NCI-H2227 (cell line): ENCODE measurements at regions not wholly inside any gene's neighbourhood (a gene's known extent, or its start where the extent isn't known, plus 50 kb on each side); places are given as distances from the start of the nearest gene placed in this dataset.
"Not testable (repeated sequence)": the region's sequence is repeated elsewhere in the genome, so short reads cannot be mapped to it uniquely, and the experiment has no call there.

Experiments used
- DNase-seq: peaks from one replicate; lab custom pipeline; 2025; ENCODE audit not compliant: unreplicated experiment; lab: John Stamatoyannopoulos, UW

DNA sequence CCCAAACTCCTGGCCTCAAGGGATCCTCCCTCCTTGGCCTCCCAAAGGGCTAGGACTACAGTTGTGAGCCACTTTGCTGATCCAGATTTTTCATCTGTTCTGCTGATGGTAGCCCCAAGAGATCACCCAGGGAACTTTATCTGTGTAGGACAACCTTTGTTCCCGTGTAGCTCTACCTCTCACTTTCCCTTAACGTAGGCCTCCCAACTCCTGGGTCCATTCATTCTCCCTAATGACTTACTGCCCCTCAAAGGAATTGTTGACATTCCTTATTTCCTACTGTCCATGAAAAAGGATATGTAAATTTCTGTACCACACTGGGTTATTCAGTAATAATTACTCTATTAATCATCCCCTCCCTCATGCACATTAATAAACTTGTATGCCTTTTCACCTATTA, 51.0 kb upstream of the PHF24 start:
- no peak for DNase-seq

- DNase-seq = peak; percentile 71
These were observed 58.4 kb upstream of the PHF24 start for GRCh38 chr9:34899535-34900158.

DNA sequence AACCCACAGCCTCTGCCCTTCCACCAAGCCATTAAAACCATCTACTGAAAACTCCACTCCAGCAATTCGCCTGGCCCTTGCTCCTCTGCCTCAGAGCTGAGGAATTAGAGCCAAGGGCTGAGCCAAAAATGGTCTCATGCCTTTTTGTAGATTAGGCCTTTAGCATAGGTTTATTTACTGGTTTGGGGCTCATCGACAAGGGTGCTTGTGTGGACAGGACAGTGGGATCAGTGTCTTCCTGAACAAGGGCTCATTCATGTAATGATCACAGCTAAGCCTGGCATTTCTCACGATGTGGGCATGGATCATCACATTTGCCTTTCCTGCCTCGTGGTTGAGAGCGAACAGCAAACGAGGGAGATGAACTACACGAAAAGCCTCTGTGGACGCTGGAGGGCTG, 59.2 kb upstream of the PHF24 start:
- DNase-seq = no peak

- DNase-seq = no peak
These were observed 62.0 kb upstream of the PHF24 start for GRCh38 chr9:34896112-34896511.

DNA sequence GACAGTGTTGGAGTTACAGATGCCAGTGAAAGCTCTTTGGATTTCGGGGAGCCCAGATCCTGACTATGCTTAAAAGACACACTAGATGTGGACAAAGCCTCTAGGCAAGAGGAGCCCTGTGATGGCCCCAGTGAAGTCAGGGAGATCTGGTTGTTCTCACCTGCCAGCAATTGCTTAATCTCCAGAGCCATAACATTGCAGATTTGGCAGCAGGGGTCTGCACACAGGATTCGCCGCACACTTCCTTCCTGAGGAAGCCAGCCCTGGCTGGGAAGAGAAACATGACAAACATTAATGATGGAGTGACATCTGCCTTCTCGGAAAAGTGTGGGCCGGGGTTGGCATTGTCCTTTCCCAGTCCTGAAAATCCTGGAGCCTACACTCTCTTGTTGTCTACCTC, 65.2 kb upstream of the PHF24 start:
- no peak for DNase-seq

DNA sequence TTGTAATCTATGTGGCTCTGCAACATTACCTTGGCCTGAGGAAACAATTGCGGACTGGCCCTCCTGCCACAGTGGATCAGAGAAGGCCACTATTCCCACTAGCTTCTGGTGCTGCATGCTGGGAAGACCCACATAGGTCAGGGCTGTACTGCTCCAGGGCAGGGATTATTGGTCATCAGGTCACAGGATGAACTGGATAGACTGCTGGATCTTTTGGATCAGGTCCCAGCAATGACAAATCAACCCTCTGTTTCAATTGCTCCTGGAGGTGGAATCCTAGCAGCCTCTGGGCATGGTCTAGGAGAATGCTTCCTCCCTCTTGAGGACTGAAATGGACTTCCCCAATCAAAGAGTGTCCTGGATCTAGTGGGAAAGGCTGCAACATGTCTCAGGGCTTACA, 66.7 kb upstream of the PHF24 start:
- DNase-seq = no peak

- DNase-seq = no peak
These were observed 70.2 kb upstream of the PHF24 start for GRCh38 chr9:34887841-34888240.

GRCh38 chr9:34884747-34885189, 73.3 kb upstream of the PHF24 start:
- no peak for DNase-seq

- no peak for DNase-seq
These were observed 82.0 kb upstream of the PHF24 start for GRCh38 chr9:34876096-34876495.

DNA sequence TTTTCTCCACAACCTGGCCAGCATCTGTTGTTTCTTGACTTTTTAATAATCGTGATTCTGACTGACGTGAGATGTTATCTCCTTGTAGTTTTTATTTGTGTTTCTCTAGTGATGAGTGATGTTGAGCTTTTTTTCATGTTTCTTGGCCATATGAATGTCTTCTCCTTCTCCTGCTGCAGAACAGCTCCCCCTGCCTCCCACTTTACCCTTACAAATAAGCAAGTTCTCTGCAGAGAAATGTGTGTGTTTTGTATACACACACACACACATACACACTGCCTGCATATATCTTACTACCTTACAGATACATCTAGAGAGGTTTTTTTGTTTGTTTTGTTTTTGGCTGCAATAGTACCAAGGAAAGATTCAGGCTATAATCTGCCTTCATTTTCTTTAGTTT, 88.7 kb upstream of the PHF24 start:
- no peak for DNase-seq

DNA sequence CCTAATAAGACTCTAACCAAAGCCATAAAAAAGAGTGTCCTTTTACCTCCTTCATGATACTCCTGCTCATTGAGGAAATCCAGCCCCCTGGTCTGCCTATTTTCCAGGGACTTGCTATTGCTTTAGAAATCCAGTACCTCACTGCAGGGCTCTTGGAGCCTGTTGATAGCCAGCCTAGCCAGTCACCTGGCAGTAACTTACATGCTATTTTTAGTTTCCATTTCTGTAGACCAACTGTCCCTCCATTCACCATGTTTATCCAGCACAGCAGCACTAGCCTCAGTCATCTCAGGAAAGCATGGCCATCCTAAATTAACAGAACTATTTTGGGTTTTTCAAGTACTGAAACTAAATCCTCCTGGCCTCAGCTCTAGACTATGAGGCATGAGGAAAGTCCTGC, 91.5 kb upstream of the PHF24 start:
- no peak for DNase-seq

DNA sequence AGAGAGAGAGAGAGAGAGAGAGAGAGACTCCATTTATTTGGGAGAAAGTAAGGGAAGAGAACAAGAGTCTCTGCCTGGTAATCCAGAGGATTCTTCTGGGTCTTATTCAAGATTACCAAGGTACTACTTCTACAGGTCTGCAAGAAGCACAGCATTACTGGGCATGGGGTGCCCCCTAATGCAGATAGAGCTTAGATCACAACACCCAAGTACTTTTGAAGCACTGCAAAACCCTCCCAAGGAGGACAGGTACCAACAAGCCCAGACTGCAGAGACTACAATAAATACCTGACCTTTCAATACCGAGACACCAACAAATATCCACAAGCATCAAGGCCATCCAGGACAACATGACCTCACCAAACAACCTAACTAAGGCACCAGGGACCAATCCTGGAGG, 94.7 kb upstream of the PHF24 start:
- DNase-seq = no peak

GRCh38 chr9:34862836-34863235, 95.2 kb upstream of the PHF24 start:
- no peak for DNase-seq

DNA sequence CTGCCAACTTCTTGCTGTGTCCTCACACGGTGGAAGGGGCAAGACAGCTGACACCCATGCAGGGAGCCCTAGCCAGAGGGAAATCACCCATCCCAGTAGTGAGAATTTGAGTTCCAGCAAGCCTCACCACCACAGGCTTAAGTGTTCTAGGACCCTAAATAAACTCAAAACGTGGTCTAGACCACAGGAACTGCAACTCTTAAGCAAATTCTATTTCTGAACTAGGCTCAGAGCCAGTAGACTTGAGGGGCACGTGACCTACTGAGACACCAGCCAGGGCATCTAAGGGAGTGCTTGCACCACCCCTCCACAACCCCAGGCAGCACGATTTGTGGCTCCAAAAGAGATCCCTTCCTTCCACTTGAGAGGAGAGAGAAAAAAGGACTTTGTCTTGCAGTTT, 96.0 kb upstream of the PHF24 start:
- no peak for DNase-seq

DNA sequence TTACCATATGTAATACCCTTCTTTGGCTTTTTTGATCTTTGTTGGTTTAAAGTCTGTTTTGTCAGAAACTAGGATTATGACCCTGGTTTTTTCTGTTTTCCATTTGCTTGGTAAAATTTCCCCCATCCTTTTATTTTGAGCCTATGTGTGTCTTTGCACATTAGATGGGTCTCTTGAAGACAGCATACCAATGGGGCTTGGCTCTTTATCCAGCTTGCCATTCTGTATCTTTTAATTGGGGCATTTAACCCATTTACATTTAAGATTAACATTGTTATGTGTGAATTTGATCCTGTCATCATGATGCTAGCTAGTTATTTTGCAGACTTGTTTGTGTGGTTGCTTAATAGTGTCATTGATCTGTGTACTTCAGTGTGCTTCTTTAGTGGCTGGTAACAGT, 103.1 kb upstream of the PHF24 start:
- not testable (repeated sequence) for DNase-seq

DNA sequence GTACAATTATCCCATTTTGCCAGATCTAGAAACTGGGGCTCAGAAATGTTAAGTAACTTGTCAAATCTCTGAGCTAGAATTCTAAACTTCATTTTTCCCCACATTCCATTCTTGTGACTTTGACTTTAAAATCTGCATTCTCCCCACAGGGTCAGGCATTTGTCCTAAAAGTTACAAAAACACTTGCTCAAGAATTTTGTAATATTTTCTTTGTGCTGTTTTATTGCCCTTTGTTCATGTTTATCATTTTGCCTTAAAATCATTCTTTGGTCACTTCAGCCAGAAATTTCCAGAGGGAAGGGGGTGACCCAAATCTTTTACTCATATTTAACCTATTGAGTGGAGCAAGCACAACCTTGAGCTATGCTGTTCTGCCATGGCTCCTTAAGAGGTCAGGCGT, 120.1 kb upstream of the CCL21 start:
- no peak for DNase-seq

- DNase-seq = no peak
These were observed 117.1 kb upstream of the CCL21 start for GRCh38 chr9:34826999-34827538.

GRCh38 chr9:34825775-34826174, 115.8 kb upstream of the CCL21 start:
- no peak for DNase-seq

- no peak for DNase-seq
These were observed 113.8 kb upstream of the CCL21 start for GRCh38 chr9:34823778-34824177.

- DNase-seq = no peak
These were observed 100.2 kb upstream of the CCL21 start for GRCh38 chr9:34810187-34810524.

- peak; percentile 4 for DNase-seq
These were observed 99.7 kb upstream of the CCL21 start for GRCh38 chr9:34809504-34810186.

DNA sequence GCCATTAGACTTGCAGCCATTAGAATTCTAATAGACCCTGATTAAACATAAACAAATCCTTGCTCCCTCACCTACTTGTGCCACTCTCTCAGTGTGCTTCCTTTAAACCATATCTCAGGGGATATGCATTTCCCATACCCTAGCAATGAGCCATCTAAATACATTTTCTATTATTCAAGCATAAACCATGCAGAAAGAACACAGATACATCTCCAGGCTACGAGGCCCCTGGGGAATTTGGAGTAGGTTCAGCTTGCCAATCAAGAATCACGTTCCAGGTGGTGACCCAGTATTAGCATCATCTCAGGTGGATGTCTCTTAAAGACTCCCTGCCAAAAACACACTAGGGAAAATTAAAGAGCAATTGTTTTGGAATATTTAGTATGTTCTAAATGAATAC, 93.0 kb upstream of the CCL21 start:
- no peak for DNase-seq

DNA sequence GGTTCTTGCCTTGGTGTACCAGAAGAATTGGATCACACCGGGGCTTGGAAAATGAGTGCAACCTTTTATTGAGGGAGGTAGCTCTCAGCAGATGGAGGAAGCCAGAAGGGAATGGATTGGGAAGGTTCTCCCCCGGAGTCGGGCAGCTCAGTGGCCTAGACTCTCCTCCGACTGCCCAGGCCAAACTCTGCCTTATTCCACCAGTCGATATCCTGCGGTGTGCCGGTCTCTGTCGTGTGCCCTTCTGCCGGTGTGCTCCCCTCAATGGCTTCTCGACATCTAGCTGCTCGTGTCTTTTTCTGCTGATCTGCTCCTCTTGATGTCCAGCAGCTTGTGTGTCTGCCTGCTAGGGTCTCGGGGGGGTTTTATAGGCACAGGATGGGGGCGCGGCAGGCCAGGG, 87.4 kb upstream of the CCL21 start:
- DNase-seq = no peak
